OCI-LY3 (cell line): ENCODE measurements at regions not wholly inside any gene's neighbourhood (a gene's known extent, or its start where the extent isn't known, plus 50 kb on each side); places are given as distances from the start of the nearest gene placed in this dataset.

Source experiments
- H2AFZ ChIP-seq: fragments of 200-600, 300-600 bp; shearing (Covaris generic); 2 replicates; pipeline ENCODE4 v1.6.0; 2014; ENCODE audit warnings: antibody characterized with exemption, low read depth, low read length
- H3K27ac ChIP-seq: fragments of 200-600, 300-600 bp; sonication (generic); 2 replicates; pipeline ENCODE4 v1.5.1; 2014; ENCODE audit warnings: mild to moderate bottlenecking, low read length, moderate library complexity, mixed read lengths
- H3K27me3 ChIP-seq: fragments of 200-600, 300-600 bp; sonication (generic); 2 replicates; pipeline ENCODE4 v1.6.1; 2014; ENCODE audit warnings: low read depth, low read length, mixed read lengths
- H3K36me3 ChIP-seq: fragments of 200-600, 300-600 bp; sonication (generic); replicated peaks from 2 replicates; pipeline ENCODE3; 2014; ENCODE audit warnings: low read depth, low read length, mixed read lengths
- H3K4me1 ChIP-seq: fragments of 300-600, 200-600 bp; sonication (generic); 2 replicates; pipeline ENCODE4 v1.6.1; 2014; ENCODE audit warnings: low read length, mixed read lengths
- H3K4me2 ChIP-seq: fragments of 200-600, 300-600 bp; sonication (generic); 2 replicates; pipeline ENCODE4 v1.6.1; 2014; ENCODE audit warnings: low read length, mixed read lengths
- H3K4me3 ChIP-seq: fragments of 300-600, 200-600 bp; sonication (generic); 2 replicates; pipeline ENCODE4 v1.5.1; 2014; ENCODE audit warnings: antibody characterized with exemption, mild to moderate bottlenecking, low read length, moderate library complexity
- H3K79me2 ChIP-seq: fragments of 300-600, 200-600 bp; shearing (Covaris generic); 2 replicates; pipeline ENCODE4 v1.6.1; 2014; ENCODE audit warnings: mild to moderate bottlenecking, low read length, mixed read lengths
- H3K9ac ChIP-seq: fragments of 300-600, 200-600 bp; shearing (Covaris generic); 2 replicates; pipeline ENCODE4 v1.6.0; 2014; ENCODE audit warnings: mild to moderate bottlenecking, low read length, moderate library complexity
- H3K9me3 ChIP-seq: fragments of 200-600, 300-600 bp; shearing (Covaris generic); 2 replicates; pipeline ENCODE4 v1.6.1; 2014; ENCODE audit warnings: low read length, mixed read lengths; ENCODE audit not compliant: insufficient read depth
- H4K20me1 ChIP-seq: fragments of 200-600, 300-600 bp; sonication (generic); 2 replicates; pipeline ENCODE4 v1.6.1; 2016; ENCODE audit warnings: low read length, mixed read lengths; ENCODE audit not compliant: insufficient read depth
- EZH2phosphoT487 ChIP-seq: fragments of 200-600 bp; shearing (Covaris generic); IDR thresholded peaks from 2 replicates; pipeline ENCODE4 v1.6.1; 2018; ENCODE audit warnings: antibody characterized with exemption, mixed run types, low read depth
- TF ChIP-seq, protein P1 (sequence below): fragments of 200-600, 300-600 bp; sonication (generic); IDR thresholded peaks from 2 replicates; pipeline ENCODE4 v1.5.1; 2014; ENCODE audit warnings: antibody characterized with exemption, low read length, low read depth

DNA sequence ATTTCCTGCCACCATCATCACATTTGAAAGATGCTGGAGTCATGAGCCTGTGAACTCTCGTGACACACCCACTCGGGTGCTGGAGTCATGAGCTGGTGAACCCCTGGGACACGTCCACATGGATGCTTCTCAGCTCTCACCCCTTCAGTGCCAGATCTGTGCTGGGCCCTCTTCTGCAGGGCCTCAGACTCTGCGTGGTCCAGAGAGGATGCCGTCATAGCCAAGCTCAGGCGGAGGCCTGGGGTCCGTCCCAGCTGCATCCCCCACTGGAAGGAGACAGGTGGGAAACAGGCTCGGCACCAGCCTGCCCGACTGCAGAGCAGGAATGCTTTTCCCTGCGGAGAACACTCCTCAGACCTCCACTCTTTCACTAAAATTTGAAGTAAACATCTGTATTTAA lies 156.5 kb upstream of the PPP2R2D start:
- H3K9ac ChIP-seq: no peak overlapping the region
- H3K27me3 ChIP-seq: no peaks in the 10 kb centered on the region
- H3K36me3 ChIP-seq: no peaks in the 10 kb centered on the region
- H3K4me2 ChIP-seq: no peak overlapping the region
- no peak overlapping the region for H3K27ac ChIP-seq
- H2AFZ ChIP-seq: no peak overlapping the region
- no peak overlapping the region for H3K4me3 ChIP-seq
- H3K4me1 ChIP-seq: no peaks in the 10 kb centered on the region
- no peak for TF ChIP-seq EZH2phosphoT487
- TF ChIP-seq, protein P1, sequence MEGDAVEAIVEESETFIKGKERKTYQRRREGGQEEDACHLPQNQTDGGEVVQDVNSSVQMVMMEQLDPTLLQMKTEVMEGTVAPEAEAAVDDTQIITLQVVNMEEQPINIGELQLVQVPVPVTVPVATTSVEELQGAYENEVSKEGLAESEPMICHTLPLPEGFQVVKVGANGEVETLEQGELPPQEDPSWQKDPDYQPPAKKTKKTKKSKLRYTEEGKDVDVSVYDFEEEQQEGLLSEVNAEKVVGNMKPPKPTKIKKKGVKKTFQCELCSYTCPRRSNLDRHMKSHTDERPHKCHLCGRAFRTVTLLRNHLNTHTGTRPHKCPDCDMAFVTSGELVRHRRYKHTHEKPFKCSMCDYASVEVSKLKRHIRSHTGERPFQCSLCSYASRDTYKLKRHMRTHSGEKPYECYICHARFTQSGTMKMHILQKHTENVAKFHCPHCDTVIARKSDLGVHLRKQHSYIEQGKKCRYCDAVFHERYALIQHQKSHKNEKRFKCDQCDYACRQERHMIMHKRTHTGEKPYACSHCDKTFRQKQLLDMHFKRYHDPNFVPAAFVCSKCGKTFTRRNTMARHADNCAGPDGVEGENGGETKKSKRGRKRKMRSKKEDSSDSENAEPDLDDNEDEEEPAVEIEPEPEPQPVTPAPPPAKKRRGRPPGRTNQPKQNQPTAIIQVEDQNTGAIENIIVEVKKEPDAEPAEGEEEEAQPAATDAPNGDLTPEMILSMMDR: no peak
- no peaks in the 10 kb centered on the region for H3K79me2 ChIP-seq
- no peaks in the 10 kb centered on the region for H3K9me3 ChIP-seq
- no peaks in the 10 kb centered on the region for H4K20me1 ChIP-seq

DNA sequence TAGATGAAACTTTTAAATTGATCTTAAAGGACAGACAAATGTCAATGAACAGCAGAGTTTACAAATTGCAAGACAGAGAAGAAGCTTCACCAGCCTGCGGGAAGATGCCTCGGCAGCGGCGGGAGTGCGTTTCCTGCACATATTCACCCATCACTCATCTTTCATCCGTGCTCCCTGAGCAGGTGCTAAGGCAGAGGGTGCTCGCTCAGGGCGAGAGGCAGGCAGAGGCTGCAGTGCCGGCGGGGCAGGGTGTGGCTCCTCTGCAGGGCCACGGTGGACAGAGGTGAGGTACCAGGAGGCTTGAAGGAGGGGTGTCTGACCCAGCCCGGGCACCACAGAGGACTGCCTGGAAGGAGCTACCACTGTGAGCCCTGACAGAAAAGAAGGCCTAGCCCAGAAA lies 155.2 kb upstream of the PPP2R2D start:
- Histone ChIP-seq H3K27me3 (no peaks in the 10 kb centered on the region), H3K4me1 (no peaks in the 10 kb centered on the region)
- TF ChIP-seq, protein P1: no peak
- no peak for TF ChIP-seq EZH2phosphoT487

DNA sequence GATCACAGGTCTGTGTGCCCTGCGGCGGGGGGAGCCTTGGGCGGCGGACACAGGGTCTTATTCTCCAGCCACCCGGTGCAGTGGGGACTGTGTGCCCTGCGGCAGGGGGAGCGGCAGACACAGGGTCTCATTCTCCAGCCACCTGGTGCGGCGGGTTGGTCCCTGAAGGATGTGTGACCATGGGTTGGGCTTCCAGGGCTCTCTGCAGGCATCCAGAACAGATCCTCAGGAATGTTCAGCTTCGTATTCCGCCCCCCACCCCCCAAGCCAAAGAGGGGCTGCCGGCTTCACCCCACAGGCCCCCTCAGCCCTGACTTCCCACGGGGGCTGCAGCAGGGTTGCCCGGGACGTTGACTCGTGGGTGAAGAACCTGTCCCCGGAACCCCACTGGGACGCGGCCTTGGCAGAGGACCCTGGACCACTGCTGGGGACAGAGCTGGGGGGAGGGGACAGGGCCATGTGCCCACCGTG lies 154.5 kb upstream of the PPP2R2D start:
- H3K9ac ChIP-seq: no peak overlapping the region
- no peak overlapping the region for H2AFZ ChIP-seq
- H3K27ac ChIP-seq: no peak overlapping the region
- no peaks in the 10 kb centered on the region for H3K4me1 ChIP-seq
- no peaks in the 10 kb centered on the region for H3K36me3 ChIP-seq
- H3K4me3 ChIP-seq: no peak overlapping the region
- H3K9me3 ChIP-seq: no peaks in the 10 kb centered on the region
- no peak overlapping the region for H3K4me2 ChIP-seq
- H3K27me3 ChIP-seq: no peaks in the 10 kb centered on the region
- no peaks in the 10 kb centered on the region for H4K20me1 ChIP-seq
- no peaks in the 10 kb centered on the region for H3K79me2 ChIP-seq
- TF ChIP-seq EZH2phosphoT487: no peak
- TF ChIP-seq, protein P1: no peak

More for the DNA sequence above, 155.2 kb upstream of the PPP2R2D start:
- H3K9ac ChIP-seq: no peak overlapping the region
- no peak overlapping the region for H3K4me2 ChIP-seq
- H3K79me2 ChIP-seq: no peaks in the 10 kb centered on the region
- no peaks in the 10 kb centered on the region for H4K20me1 ChIP-seq
- H2AFZ ChIP-seq: no peak overlapping the region
- no peak overlapping the region for H3K4me3 ChIP-seq
- no peaks in the 10 kb centered on the region for H3K9me3 ChIP-seq
- no peaks in the 10 kb centered on the region for H3K36me3 ChIP-seq
- no peak overlapping the region for H3K27ac ChIP-seq

DNA sequence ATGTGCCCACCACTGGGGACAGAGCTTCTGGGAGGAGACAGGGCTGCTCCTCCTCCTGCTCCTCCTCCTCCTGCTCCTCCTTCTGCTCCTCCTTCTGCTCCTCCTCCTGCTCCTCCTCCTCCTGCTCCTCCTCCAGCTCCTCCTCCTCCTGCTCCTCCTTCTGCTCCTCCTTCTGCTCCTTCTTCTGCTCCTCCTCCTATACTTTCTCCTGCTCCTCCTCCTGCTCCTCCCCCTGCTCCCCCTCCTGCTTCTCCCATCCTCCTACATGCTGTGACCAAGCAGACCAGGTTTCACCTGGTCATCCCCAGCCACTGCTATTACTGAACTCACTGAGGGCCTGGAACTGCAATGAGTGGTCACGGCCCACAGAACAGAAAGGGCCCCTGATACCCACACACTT lies 154.0 kb upstream of the PPP2R2D start:
- no peaks in the 10 kb centered on the region for H3K4me1 ChIP-seq
- no peak overlapping the region for H3K27ac ChIP-seq
- H3K4me2 ChIP-seq: no peak overlapping the region

More for the DNA sequence above, 154.0 kb upstream of the PPP2R2D start:
- Histone ChIP-seq H3K9me3 (no peaks in the 10 kb centered on the region), H3K9ac (no peak overlapping the region), H3K36me3 (no peaks in the 10 kb centered on the region), H3K27me3 (no peaks in the 10 kb centered on the region), H4K20me1 (no peaks in the 10 kb centered on the region), H2AFZ (no peak overlapping the region), H3K79me2 (no peaks in the 10 kb centered on the region), H3K4me3 (no peak overlapping the region)
- no peak for TF ChIP-seq EZH2phosphoT487
- TF ChIP-seq, protein P1: no peak
